PC-9 (cell line): ENCODE measurements at regions not wholly inside any gene's neighbourhood (a gene's known extent, or its start where the extent isn't known, plus 50 kb on each side); places are given as distances from the start of the nearest gene placed in this dataset.

ENCODE experiments used
- BruUV-seq: library from RNA; stranded (reverse); fragments of 400-500 nt; replicated peaks from 2 replicates; lab custom pipeline; 2021; lab: Mats Ljungman, UMichigan
- CTCF ChIA-PET: fragments of 300-600 bp; sonication (Branson Sonifier 250); formaldehyde crosslinking; loops from one replicate; lab custom pipeline; 2022; ENCODE audit warnings: antibody characterized with exemption; lab: Charles Lee
- POLR2A ChIA-PET: fragments of 300-600 bp; sonication (Branson Sonifier 250); formaldehyde crosslinking; loops from one replicate; lab custom pipeline; 2022; ENCODE audit warnings: antibody characterized with exemption; ENCODE audit not compliant: unreplicated experiment; lab: Charles Lee
- DNase-seq, 2 experiments: peaks; one replicate each; pipeline versions ENCODE4 v3.0.0 to v3.0.0-alpha.2; 2015 to 2022; ENCODE audit warnings: mixed read lengths in 1 of 2
- H2AFZ ChIP-seq: fragments of 200-600 bp; sonication (generic); 2 replicates; pipeline ENCODE4 v1.8.1; 2017; ENCODE audit warnings: antibody characterized with exemption
- H3F3A ChIP-seq: fragments of 200-600 bp; sonication (generic); 2 replicates; pipeline ENCODE4 v1.8.1; 2017; ENCODE audit warnings: antibody characterized with exemption, mild to moderate bottlenecking, low read depth; ENCODE audit not compliant: insufficient read depth
- H3K27ac ChIP-seq: fragments of 200-600 bp; sonication (generic); 2 replicates; pipeline ENCODE4 v1.6.1; 2016; ENCODE audit warnings: mixed run types
- H3K27me3 ChIP-seq: fragments of 200-600 bp; sonication (generic); 2 replicates; pipeline ENCODE4 v1.6.1; 2016; ENCODE audit warnings: low read depth, mixed run types; ENCODE audit not compliant: insufficient read depth
- H3K36me3 ChIP-seq: fragments of 200-600 bp; sonication (generic); 2 replicates; pipeline ENCODE4 v1.6.1; 2016; ENCODE audit warnings: low read depth, mixed run types
- H3K4me1 ChIP-seq: fragments of 200-600 bp; sonication (generic); replicated peaks from 2 replicates; pipeline ENCODE4 v1.6.1; 2016; ENCODE audit warnings: mixed run types; ENCODE audit not compliant: insufficient read depth
- H3K4me2 ChIP-seq: fragments of 200-600 bp; sonication (generic); 2 replicates; pipeline ENCODE4 v1.6.1; 2017; ENCODE audit warnings: mixed run types
- H3K4me3 ChIP-seq: fragments of 200-600 bp; sonication (generic); 2 replicates; pipeline ENCODE4 v1.6.1; 2016; ENCODE audit warnings: mixed run types
- H3K79me2 ChIP-seq: fragments of 200-600 bp; sonication (generic); 2 replicates; pipeline ENCODE4 v1.6.1; 2017; ENCODE audit warnings: low read depth, mixed run types
- H3K9me2 ChIP-seq: fragments of 200-600 bp; sonication (generic); 2 replicates; pipeline ENCODE4 v1.8.1; 2017; ENCODE audit warnings: mild to moderate bottlenecking; ENCODE audit not compliant: insufficient read depth
- H3K9me3 ChIP-seq: fragments of 200-600 bp; sonication (generic); 2 replicates; pipeline ENCODE4 v1.8.1; 2016; ENCODE audit warnings: low read depth; ENCODE audit not compliant: insufficient read depth
- H4K20me1 ChIP-seq: fragments of 200-600 bp; sonication (generic); 2 replicates; pipeline ENCODE4 v1.8.1; 2017; ENCODE audit not compliant: insufficient read depth
- EZH2 ChIP-seq: fragments of 200-600 bp; sonication (generic); IDR thresholded peaks from 2 replicates; pipeline ENCODE4 v1.8.0; 2017; ENCODE audit warnings: antibody characterized with exemption, low read depth
- intact Hi-C: fragments of 100-400 bp; cut with micrococcal nuclease; formaldehyde crosslinking; loops from one replicate; pipeline ENCODE4 v1.10.0; 2022; ENCODE audit not compliant: unreplicated experiment
- TF ChIP-seq, protein P1 (sequence below): fragments of 200-600 bp; sonication (generic); conservative IDR thresholded peaks from 2 replicates; pipeline ENCODE4 v1.6.1; 2017; ENCODE audit warnings: mixed run types, antibody characterized with exemption, mild to moderate bottlenecking, moderate library complexity

DNA sequence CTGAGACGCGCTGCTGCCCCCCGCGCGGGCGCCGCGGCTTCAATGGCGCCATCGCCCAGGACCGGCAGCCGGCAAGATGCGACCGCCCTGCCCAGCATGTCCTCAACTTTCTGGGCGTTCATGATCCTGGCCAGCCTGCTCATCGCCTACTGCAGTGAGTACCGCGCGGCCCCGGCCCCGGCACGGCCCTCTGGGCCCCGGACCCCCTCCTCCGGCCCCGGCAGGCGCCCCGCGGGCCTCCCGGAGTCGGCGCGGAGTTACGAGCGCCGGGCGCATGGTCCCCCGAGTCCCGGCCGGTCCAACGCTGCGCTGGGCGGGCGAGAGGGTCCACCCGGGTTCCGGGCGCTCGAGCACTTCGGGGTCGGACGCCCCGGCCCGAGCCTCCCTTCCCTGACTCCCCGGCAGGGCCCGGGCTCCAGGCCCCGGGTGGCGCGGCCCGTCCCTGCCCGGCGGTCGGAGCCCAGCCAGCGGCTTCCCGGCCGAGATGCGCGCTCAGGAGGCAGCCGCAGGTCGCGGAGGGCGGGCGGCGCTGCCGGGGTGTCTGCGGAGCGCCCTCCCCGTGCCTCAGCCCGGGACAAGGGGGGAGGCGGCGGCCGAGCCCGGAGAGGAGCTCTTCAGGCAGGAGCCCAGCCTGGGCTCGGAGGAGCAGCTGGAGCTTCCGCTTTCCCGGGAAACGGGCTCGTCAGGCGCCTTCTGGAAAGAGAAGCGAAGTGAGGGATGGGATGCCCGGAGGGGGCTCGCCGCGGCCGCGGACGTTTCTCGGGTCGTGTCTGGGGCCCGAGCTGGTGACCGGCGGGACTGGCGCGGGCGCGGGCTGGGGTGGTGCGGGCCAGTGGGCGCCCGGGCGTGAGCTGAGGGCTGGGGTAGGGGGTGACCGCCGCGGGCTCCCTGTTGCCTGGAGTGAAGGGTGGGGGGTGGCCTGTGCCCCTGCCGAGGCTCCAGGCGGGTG, 1337.8 kb downstream of the BRD1 start:
- no peaks in the 10 kb centered on the region for H3F3A ChIP-seq
- H3K4me1 ChIP-seq: no peaks in the 10 kb centered on the region
- intact Hi-C loops: loop anchor here (5.0 kb wide), 1 partner anchor 1928 kb away; no protein-coding TSS in a partner anchor
- H3K4me3 ChIP-seq: no peak overlapping the region
- TF ChIP-seq, protein P1, sequence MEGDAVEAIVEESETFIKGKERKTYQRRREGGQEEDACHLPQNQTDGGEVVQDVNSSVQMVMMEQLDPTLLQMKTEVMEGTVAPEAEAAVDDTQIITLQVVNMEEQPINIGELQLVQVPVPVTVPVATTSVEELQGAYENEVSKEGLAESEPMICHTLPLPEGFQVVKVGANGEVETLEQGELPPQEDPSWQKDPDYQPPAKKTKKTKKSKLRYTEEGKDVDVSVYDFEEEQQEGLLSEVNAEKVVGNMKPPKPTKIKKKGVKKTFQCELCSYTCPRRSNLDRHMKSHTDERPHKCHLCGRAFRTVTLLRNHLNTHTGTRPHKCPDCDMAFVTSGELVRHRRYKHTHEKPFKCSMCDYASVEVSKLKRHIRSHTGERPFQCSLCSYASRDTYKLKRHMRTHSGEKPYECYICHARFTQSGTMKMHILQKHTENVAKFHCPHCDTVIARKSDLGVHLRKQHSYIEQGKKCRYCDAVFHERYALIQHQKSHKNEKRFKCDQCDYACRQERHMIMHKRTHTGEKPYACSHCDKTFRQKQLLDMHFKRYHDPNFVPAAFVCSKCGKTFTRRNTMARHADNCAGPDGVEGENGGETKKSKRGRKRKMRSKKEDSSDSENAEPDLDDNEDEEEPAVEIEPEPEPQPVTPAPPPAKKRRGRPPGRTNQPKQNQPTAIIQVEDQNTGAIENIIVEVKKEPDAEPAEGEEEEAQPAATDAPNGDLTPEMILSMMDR: no peak
- TF ChIP-seq EZH2: no peak
- H3K79me2 ChIP-seq: no peaks in the 10 kb centered on the region
- POLR2A ChIA-PET: no interaction called here
- no peak overlapping the region for H2AFZ ChIP-seq
- no peak overlapping the region for H3K27ac ChIP-seq
- H3K4me2 ChIP-seq: no peak overlapping the region
- H3K9me2 ChIP-seq: no peaks in the 10 kb centered on the region
- BruUV-seq: no TSS peak
- CTCF ChIA-PET: no interaction called here
- H3K36me3 ChIP-seq: no peaks in the 10 kb centered on the region
- peaks cover 60% of the 10 kb centered on the region for H3K27me3 ChIP-seq
- no peaks in the 10 kb centered on the region for H3K9me3 ChIP-seq
- peaks cover 4% of the 10 kb centered on the region; the same call in 1 of the 2 replicates for H4K20me1 ChIP-seq
- DNase-seq: no peak

DNA sequence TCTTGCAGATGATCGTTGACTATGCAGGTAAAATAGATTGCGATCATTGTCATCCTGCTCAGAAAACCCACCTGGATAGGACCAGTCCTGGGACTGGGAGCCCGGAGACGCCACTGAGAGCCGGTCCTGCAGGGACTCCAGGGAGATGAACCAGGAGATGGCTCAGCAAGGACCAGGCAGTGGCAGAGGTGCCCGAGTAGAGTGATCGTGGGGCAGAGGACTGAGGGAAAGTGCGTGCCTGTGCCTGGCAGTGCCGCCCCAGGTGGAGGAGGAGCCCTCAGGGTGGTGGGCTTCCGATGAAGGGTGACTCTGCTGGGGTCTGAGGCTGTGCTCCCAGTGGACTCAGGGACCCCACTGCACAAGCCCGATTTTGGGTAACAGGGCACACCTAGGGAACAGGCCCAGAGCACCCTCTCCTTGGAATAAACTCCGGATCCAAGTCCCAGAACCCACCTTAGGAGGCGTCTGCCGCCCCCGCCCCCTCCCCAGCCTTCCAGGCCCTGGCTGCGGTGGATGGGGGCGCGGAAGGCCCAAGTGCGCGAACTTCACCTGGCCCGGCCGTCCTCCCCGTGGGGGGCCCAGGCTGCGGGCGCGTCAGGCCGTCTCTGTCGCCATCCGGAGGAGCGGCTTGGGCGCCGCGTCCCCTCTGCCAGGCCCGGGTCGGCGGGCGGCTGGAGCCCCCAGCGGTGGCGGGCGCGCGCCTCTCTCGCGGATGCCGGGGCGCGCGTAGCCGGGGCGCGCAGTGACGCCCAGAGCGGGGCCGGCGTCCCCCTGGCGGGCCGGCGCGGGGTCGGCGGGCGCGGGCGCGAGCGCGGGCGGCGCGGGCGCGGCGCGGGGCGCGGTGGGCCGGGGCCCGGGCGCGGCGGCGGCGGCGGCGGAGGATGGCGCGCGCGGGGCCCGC, 1338.8 kb downstream of the BRD1 start:
- ChIA-PET CTCF (no interaction called here), POLR2A (no interaction called here)
- Histone ChIP-seq H3K36me3 (no peaks in the 10 kb centered on the region), H3K4me2 (no peak overlapping the region), H3K4me3 (no peak overlapping the region), H3F3A (no peaks in the 10 kb centered on the region), H4K20me1 (no peaks in the 10 kb centered on the region; the same call in 1 of the 2 replicates), H3K79me2 (no peaks in the 10 kb centered on the region), H3K27me3 (peaks cover 53% of the 10 kb centered on the region), H2AFZ (no peak overlapping the region), H3K9me2 (no peaks in the 10 kb centered on the region), H3K4me1 (no peaks in the 10 kb centered on the region), H3K27ac (no peak overlapping the region), H3K9me3 (no peaks in the 10 kb centered on the region)
- BruUV-seq: no TSS peak
- intact Hi-C loops: no loop called here
- TF ChIP-seq EZH2: no peak
- TF ChIP-seq, protein P1: no peak
- DNase-seq: no peak

DNA sequence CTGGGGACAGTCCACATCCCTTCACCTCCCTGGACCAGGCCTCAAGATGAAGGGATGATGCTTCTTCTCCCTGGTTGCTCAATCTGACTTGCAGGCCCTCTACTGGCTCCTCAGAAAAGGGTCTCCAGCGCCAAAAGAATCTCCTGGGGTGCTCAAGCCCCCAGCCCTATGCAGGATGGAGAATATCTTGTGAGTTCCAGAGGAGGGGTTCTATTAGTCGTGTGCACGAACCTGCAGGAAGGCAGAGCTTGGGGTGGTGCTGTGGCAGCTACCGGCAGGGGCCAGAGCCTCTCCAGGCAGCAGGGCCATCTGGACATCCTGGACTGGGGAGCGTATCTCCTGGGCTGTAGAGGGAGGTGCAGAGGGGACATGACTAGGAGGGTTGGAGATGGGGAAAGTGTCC, 1339.5 kb downstream of the BRD1 start:
- Histone ChIP-seq H3F3A (no peaks in the 10 kb centered on the region), H3K27ac (no peak overlapping the region), H3K36me3 (no peaks in the 10 kb centered on the region), H3K79me2 (no peaks in the 10 kb centered on the region), H3K9me3 (no peaks in the 10 kb centered on the region), H3K4me1 (no peaks in the 10 kb centered on the region), H3K9me2 (no peaks in the 10 kb centered on the region), H3K4me2 (no peak overlapping the region), H3K4me3 (no peak overlapping the region), H4K20me1 (no peaks in the 10 kb centered on the region; the same call in 1 of the 2 replicates), H2AFZ (no peak overlapping the region), H3K27me3 (peaks cover 52% of the 10 kb centered on the region)
- POLR2A ChIA-PET: no interaction called here
- CTCF ChIA-PET: no interaction called here
- BruUV-seq: no TSS peak
- DNase-seq: no peak
- no peak for TF ChIP-seq EZH2
- intact Hi-C loops: no loop called here
